ENCODE measurements at regions not wholly inside any gene's neighbourhood (a gene's known extent, or its start where the extent isn't known, plus 50 kb on each side); places are given as distances from the start of the nearest gene placed in this dataset.

GRCh38 chr6:111989743-111990142 lies 64.2 kb upstream of the CCN6 start:
- ATAC-seq, result no peak
- no peak for DNase-seq (ENCODE audit: low spot score)
- Histone ChIP-seq H3K4me3 (no peak overlapping the region), H3K4me1 (ENCODE audit: insufficient read depth) (peaks cover 3% of the 10 kb centered on the region; the same call in 1 of the 2 replicates), H3K36me3 (ENCODE audit: insufficient read depth) (no peaks in the 10 kb centered on the region; the same call in 1 of the 2 replicates), H3K4me2 (no peak overlapping the region), H3K79me2 (replicated peaks; ENCODE audit: insufficient read depth) (no peaks in the 10 kb centered on the region), H3K9me2 (ENCODE audit: insufficient read depth) (peaks cover 26% of the 10 kb centered on the region), H3F3A (replicated peaks; ENCODE audit: low read depth) (no peaks in the 10 kb centered on the region), H3K27ac (ENCODE audit: low read depth) (no peak overlapping the region), H2AFZ (no peak overlapping the region), H4K20me1 (replicated peaks; ENCODE audit: insufficient read depth) (no peaks in the 10 kb centered on the region), H3K27me3 (ENCODE audit: insufficient read depth) (no peaks in the 10 kb centered on the region)
- TF ChIP-seq NANOG (IDR thresholded peaks at IDR 0.05; ENCODE audit: borderline replicate concordance) (no peak), JUNB (IDR thresholded peaks at IDR 0.05; ENCODE audit: unreplicated experiment) (no peak), CREB1 (CRISPR knock-in tag; IDR thresholded peaks at IDR 0.05; ENCODE audit: low read depth) (no peak), ZNF462 (CRISPR knock-in tag; IDR thresholded peaks at IDR 0.05) (no peak), EZH2 (IDR thresholded peaks at IDR 0.05; ENCODE audit: low read depth, unreplicated experiment) (no peak), ZNF331 (CRISPR knock-in tag; IDR thresholded peaks at IDR 0.05; ENCODE audit: low read depth) (no peak), ZNF114 (CRISPR knock-in tag; IDR thresholded peaks at IDR 0.05) (no peak), POLR2AphosphoS5 (IDR thresholded peaks at IDR 0.05; ENCODE audit: low read depth) (no peak), REST (IDR thresholded peaks at IDR 0.05; ENCODE audit: unreplicated experiment) (no peak), STAT1 (IDR thresholded peaks at IDR 0.05; ENCODE audit: unreplicated experiment) (no peak), EZH2phosphoT487 (IDR thresholded peaks at IDR 0.05; ENCODE audit: unreplicated experiment) (no peak)
- TF ChIP-seq, protein P1, sequence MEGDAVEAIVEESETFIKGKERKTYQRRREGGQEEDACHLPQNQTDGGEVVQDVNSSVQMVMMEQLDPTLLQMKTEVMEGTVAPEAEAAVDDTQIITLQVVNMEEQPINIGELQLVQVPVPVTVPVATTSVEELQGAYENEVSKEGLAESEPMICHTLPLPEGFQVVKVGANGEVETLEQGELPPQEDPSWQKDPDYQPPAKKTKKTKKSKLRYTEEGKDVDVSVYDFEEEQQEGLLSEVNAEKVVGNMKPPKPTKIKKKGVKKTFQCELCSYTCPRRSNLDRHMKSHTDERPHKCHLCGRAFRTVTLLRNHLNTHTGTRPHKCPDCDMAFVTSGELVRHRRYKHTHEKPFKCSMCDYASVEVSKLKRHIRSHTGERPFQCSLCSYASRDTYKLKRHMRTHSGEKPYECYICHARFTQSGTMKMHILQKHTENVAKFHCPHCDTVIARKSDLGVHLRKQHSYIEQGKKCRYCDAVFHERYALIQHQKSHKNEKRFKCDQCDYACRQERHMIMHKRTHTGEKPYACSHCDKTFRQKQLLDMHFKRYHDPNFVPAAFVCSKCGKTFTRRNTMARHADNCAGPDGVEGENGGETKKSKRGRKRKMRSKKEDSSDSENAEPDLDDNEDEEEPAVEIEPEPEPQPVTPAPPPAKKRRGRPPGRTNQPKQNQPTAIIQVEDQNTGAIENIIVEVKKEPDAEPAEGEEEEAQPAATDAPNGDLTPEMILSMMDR (conservative IDR thresholded peaks at IDR 0.05; ENCODE audit: low read depth in 2 of 2), result no peak
- TF ChIP-seq, protein P2, sequence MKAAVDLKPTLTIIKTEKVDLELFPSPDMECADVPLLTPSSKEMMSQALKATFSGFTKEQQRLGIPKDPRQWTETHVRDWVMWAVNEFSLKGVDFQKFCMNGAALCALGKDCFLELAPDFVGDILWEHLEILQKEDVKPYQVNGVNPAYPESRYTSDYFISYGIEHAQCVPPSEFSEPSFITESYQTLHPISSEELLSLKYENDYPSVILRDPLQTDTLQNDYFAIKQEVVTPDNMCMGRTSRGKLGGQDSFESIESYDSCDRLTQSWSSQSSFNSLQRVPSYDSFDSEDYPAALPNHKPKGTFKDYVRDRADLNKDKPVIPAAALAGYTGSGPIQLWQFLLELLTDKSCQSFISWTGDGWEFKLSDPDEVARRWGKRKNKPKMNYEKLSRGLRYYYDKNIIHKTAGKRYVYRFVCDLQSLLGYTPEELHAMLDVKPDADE (IDR thresholded peaks at IDR 0.05), result no peak
- peaks cover 2% of the 10 kb centered on the region for H3K27me3 Mint-ChIP-seq (ENCODE audit: insufficient read depth, low read depth, poor library complexity)
- peaks cover 22% of the 10 kb centered on the region for H3K4me1 Mint-ChIP-seq
- H3K9me3 Mint-ChIP-seq, result peaks cover 15% of the 10 kb centered on the region
- no peak overlapping the region for H3K27ac Mint-ChIP-seq
- H3K4me3 Mint-ChIP-seq, result no peak overlapping the region
- H3K36me3 Mint-ChIP-seq (ENCODE audit: low read depth), result peaks cover 16% of the 10 kb centered on the region; the same call in 2 of the 3 replicates

Measured in GM23338 (cell line).